DMS79 treated with DMSO at 0.1 percent for 48 hours (cell line): ENCODE measurements at regions not wholly inside any gene's neighbourhood (a gene's known extent, or its start where the extent isn't known, plus 50 kb on each side); places are given as distances from the start of the nearest gene placed in this dataset.

Experiments used
- DNase-seq: peaks from one replicate; lab custom pipeline; 2025; lab: John Stamatoyannopoulos, UW

DNA sequence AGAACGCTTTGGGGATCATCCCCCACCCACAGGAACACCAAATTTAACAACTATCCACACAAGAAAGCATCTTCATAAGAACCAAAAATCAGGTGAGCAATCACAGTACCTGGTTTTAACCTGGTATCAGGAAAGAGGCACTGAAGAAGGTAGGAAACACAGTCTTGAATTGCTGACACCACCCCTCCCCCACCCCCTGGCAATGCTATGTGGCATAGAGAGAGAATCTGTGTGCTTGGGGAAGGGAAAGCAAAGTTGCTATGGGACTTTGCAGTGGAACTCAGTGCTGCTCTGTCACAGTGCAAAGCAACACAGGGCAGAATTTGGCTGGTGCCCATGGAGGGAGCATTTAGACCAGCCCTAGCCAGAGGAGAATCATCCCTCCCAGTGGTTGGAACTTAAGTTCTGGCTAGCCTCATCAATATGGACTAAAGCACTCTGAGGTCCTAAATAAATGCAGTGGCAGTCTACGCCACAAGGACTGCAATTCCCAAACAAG lies 565.5 kb downstream of the EPM2A start:
- no peak for DNase-seq

DNA sequence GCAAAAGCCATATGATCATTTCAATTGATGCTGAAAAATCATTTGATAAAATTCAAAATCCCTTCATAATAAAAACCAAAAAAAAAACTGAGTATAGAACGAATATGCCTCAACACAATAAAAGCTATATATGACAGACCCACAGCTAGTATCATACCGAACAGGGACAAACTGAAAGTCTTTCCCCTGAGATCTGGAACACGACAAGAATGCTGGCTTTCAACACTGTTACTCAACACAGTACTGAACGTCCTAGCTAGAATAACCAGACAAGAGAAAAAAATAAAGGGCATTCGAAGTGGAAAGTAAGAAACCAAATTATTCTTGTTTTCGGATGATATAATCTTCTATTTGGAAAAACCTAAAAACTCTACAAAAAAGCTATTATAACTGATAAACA lies 559.9 kb downstream of the EPM2A start:
- DNase-seq: no peak

DNA sequence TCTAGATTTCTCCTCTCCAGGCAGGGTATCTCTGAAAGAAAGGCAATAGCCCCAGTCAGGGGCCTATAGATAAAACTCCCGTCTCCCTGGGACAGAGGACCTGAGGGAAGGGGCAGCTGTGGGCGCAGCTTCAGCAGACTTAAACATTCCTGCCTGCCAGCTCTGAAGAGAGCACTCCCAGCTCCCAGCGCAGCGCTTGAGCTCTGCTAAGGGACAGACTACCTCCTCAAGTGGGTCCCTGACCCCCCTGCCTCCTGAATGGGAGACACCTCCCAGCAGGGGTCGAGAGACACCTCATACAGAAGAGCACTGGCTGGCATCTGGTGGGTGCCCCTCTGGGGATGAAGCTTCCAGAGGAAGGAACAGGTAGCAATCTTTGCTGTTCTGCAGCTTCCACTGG lies 556.9 kb downstream of the EPM2A start:
- no peak for DNase-seq

DNA sequence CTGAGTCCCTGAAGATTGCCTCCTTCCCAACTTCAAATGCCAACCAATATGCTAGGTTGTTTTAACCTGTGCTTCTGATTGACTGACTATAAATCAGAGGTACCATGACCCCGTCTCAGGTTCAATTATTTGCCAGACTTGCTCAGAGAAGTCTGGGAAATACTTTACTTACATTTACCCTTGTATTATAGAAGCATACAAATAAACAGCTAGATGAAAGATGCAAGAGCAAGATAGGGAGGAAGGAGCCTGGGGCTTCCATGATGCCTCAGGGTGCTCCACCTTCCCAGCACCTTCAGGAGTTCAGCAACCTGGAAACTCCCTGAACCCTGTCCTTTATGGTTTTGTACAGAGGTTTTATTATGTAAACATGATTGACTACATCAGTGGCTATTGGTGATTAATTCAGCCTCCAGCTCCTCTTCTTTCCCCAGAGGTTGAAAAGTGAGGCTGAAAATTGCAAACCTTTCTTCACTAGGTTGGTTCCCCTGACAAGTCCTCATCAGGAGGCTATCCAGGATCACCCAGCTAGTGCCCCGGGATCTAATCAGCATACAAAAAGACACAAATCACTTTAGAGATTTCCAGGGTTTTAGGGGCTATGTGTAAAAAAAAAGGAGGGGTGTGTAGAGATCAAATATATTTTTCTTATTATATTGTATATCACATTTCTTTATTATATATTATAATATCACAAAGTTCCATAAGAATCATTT lies 547.7 kb downstream of the EPM2A start:
- no peak for DNase-seq

GRCh38 chr6:145189836-145190235 lies 545.5 kb downstream of the EPM2A start:
- DNase-seq: no peak

DNA sequence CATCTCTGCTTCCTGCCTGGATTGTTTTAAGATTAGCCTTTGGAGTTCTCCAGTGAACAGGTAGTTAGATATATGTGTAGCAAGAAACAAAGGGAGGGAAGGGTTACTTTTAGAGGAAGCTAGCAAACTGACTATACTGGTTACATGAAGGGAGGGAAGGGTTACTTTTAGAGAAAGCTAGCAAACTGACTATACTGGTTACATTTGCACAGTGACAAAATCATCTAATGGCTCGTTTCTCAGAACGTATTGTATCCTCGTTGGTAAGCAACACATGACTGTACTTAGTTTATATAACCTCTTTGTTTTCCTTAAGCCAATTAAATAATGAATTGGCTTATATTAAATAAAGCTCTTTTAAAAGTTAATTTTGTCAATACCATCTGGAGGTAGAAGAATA lies 540.9 kb downstream of the EPM2A start:
- DNase-seq: no peak

DNA sequence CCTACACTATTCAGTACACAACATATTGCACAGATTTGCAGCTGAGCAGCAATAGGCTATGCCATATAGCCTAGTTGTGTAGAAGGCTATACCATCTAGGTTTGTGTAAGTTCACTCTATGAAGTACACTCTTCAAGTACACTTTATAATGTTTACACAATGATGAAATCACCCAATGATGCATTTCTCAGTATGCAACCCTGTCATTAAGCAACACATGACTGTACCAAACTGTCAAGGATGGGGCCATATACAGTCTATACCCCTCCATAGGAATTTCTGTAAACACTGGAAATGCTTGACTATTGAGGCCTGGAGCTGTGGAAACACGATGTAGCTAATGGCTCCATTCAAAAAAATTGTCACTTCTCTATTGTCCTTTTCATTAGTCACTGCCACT lies 535.4 kb downstream of the EPM2A start:
- DNase-seq: no peak

GRCh38 chr6:145204301-145204700 lies 531.0 kb downstream of the EPM2A start:
- DNase-seq: no peak

DNA sequence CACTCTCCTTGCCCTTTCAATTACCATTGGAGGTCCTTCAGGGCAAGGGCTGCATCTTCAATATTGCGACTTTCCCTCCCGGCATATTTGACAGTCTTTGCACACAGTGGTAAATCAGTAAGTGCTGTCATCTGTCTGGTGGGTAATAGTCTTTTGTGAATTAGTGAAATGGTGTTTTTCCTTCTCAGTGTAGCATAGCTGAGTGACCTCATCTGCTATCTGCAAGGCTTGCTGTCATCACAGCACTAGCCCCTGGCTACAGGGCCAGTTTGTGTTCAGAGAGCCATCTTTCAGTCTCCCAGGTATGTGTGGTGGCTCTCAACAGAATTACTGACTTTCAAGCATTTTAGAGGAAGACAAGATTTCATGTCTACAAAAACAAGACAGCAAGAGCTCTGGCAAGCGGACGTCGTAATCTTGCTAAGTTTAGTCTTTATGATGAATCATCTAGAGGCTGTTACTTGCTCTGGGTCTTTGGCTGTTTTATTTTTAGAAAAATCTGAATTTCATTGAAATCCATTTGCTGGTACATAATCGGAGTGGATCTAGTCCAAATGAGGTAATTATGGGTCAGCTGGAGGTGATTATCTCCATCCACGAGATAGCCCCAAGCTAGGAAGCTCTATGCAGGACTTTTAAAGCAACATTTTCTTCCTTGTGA lies 528.9 kb downstream of the EPM2A start:
- no peak for DNase-seq

DNA sequence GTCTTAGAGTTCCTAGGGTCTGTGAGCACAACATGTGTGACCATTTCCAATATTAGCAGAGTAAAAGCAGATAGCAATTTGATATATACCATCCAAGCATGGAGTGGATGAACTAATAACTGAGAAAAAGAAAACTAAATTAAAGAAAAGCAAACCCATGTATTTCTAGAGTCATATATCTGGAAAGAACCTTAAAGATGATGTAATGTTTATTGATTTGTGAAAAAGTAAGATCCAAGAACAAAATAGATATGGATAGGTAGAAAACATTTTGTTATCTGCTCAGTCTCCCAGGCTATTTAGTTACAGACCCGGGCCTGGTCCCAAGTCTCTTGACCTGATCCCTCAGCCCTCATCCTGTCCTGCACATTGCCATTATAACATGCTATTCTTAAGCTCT lies 526.8 kb downstream of the EPM2A start:
- no peak for DNase-seq

DNA sequence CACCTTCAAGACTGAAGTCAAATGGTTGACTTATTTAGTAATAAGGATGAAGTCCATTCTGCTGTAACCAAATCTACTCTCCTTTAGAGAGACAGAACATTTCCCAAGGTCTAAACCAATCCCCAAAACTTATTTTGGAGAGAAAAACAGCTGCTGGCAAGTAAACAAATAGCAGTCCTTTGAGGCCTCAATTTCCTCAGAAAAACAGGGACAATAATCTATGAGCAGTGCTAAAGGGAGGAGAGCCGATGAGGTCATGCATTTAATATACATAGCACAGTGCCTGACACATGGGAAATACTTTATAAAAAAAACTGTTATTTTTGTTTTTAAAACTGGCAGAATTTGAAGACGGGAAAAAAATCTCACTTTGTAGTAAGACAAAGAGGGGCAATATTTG lies 526.0 kb downstream of the EPM2A start:
- DNase-seq: no peak

DNA sequence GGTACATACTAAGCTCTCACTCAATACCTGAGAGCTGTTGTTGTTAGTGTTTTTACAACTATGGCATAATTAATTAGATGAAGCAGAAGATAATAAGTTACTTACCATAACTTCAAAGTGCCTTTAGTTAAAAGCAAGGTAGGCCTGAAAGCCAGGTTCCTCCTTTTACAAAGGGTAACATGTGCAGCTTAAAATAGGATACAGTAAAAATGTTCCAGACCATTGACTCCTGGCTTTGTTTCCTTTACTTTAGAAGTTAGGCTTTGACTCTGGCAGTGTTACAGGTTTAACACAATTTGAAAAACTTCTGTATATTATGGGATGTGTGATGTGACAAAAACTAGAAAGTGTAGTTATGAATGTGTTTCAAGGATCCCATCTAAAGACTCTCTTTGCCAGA lies 522.5 kb downstream of the EPM2A start:
- no peak for DNase-seq

GRCh38 chr6:145213614-145214013 lies 521.7 kb downstream of the EPM2A start:
- DNase-seq: no peak

GRCh38 chr6:145214570-145214969 lies 520.8 kb downstream of the EPM2A start:
- no peak for DNase-seq

DNA sequence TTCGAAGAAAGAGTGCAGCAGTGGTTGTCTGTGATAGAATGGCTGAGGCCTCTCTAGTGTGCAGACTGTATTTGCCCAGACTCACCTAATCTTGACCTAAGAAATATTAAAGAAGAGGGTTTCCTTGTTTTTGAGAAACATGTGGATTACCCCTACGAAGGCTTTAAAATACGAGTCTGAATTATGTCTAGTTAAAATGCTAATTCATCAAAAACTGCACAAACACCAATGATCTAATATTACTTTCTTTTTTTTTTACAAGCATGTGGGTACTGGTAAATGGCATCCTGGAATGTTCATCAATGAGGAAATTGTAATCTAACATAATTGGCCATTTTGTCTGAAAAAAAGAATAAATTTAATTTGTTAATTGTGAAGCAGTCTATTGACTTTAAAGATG lies 510.9 kb downstream of the EPM2A start:
- no peak for DNase-seq

DNA sequence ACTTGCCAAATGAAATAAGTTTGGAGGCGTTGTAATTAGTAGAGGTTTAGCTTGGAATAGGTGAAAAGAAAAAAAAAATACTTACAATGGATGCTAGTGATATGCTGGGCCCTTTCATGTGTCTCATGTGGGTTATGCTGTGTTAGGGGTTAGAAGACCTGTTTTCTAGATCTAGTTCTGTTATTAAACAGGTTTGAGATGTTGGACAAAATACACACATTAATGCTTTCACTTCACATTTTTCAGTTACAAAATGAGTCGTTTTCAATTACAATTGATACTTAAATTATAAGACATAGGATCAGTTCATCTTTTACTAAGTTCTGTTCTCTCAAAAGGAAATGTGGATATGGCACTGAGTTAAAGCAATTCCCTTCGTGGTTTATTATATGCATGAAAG lies 509.8 kb downstream of the EPM2A start:
- DNase-seq: no peak

- no peak for DNase-seq
These were observed 507.7 kb downstream of the EPM2A start for GRCh38 chr6:145227593-145227992.

DNA sequence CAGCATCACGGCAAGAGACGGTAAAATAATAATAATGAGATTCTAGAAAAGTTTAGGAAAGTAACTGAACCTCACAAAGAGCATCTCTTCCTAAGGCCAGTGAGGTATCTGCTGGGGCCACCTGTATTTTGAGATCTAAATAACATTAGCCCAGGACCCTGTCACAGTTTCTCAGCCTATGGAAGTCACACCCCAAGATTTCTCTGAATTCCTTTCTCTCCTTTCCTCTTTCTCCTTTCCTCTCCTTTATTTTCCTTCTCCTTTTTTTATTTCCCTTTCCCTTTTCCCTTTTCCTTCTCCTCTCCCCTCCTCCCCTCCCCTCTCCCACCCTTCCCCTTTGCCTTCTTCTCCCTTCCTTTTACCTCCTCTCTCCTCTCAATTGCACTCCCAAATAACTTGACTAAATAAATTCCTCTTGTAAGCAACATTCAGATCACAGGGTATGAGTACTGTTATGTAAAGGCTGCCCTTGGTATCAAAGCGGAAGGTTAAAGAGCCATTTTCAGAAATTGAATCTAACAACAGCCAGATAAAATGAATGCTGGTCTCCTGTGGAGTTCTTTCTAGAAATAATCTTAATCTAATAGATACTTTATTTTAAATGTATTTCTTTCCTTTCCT lies 506.2 kb downstream of the EPM2A start:
- DNase-seq: no peak

DNA sequence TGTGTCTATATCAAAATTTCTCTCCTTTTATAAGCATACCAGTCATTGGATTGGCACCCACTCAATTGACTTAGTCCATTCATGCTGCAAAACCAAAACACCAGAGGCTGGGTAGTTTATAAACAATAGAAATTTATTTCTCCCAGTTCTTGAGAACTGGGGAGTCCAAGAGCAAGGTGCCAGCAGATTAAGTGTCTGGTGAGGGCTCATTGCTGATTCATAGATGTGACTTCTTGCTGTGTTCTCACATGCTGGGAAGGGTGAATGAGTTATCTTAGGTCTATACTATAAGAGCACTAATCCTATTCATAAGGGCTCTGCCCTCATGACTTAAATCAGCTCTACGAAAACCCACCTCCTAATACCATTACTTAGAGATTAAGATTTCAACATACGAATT lies 501.4 kb downstream of the EPM2A start:
- DNase-seq: no peak

DNA sequence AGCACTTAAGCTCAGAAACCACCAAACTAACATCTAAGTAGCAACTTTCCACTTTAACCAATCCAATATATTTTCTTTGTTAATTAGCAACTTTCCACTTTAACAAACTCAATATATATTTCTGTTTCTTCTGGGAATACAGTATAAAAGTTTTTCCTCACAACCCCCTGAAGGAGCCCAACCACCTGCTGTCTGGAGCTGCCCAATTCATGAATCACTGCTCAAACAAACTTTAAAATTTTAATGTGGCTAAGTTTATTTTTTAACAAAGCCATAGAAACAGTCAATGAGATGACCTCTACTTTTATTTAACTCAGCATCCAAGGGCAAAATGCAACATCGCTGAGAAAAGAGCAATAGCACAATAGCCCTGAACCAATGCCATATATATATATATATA lies 500.1 kb downstream of the EPM2A start:
- DNase-seq: no peak

DNA sequence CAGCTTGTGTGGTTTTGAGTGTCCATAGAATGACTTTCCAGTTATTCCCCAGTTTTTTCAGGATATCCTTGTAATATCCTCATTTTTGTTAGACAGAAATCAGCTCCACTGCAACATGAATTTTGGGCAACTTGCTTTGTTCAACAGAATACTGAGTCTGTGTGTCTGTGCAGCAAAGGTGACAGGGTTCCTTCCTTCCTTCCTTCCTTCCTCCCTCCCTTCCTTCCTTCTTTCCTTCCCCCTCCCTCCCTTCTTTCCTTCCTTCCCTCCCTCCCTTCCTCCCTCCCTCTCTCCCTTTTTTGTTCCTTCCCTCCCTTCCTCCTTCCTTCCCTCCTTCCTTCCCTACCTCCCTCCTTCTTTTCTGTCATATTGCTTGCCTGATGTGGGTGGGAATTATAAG lies 496.5 kb downstream of the EPM2A start:
- DNase-seq: no peak

- DNase-seq: no peak
These were observed 494.3 kb downstream of the EPM2A start for GRCh38 chr6:145241039-145241438.

- DNase-seq: no peak
These were observed 493.6 kb downstream of the EPM2A start for GRCh38 chr6:145241721-145242120.
